ENCODE measurements at regions not wholly inside any gene's neighbourhood (a gene's known extent, or its start where the extent isn't known, plus 50 kb on each side); places are given as distances from the start of the nearest gene placed in this dataset.

- no peak for DNase-seq
These were observed 116.5 kb upstream of the ADARB2 start for GRCh38 chr10:1853801-1854200.

- no peak for DNase-seq
These were observed 115.5 kb upstream of the ADARB2 start for GRCh38 chr10:1852841-1853240.

- DNase-seq: no peak
These were observed 114.4 kb upstream of the ADARB2 start for GRCh38 chr10:1851762-1852161.

GRCh38 chr10:1850971-1851527 is 113.7 kb upstream of the ADARB2 start:
- DNase-seq: no peak

- DNase-seq: no peak
These were observed 110.0 kb upstream of the ADARB2 start for GRCh38 chr10:1847361-1847760.

GRCh38 chr10:1846032-1846431 is 108.7 kb upstream of the ADARB2 start:
- DNase-seq: no peak

GRCh38 chr10:1841759-1842158 is 104.4 kb upstream of the ADARB2 start:
- DNase-seq: no peak

- no peak for DNase-seq
These were observed 92.4 kb upstream of the ADARB2 start for GRCh38 chr10:1829712-1830111.

- DNase-seq: no peak
These were observed 87.6 kb upstream of the ADARB2 start for GRCh38 chr10:1824928-1825327.

- DNase-seq: no peak
These were observed 77.2 kb upstream of the ADARB2 start for GRCh38 chr10:1814556-1814955.

- no peak for DNase-seq
These were observed 71.9 kb upstream of the ADARB2 start for GRCh38 chr10:1809139-1809741.

GRCh38 chr10:1807924-1808323 is 70.6 kb upstream of the ADARB2 start:
- DNase-seq: no peak

GRCh38 chr10:1807196-1807595 is 69.9 kb upstream of the ADARB2 start:
- DNase-seq: no peak

- DNase-seq: no peak
These were observed 65.1 kb upstream of the ADARB2 start for GRCh38 chr10:1802413-1802812.

GRCh38 chr10:1788401-1788800 is 51.1 kb upstream of the ADARB2 start:
- no peak for DNase-seq
